Natural killer cell (primary cell): ENCODE measurements at regions not wholly inside any gene's neighbourhood (a gene's known extent, or its start where the extent isn't known, plus 50 kb on each side); places are given as distances from the start of the nearest gene placed in this dataset.

ENCODE experiments used
- ATAC-seq, 3 donors: fragments of 150-1000 bp in 2 of 3; fragments of 200-7000 bp in 1 of 3; cut with Tn5 transposase; 1 replicate in 1 of 3; 2 replicates in 2 of 3; pipeline ENCODE4 v1.10.0; 2021; ENCODE audit warnings: mild to moderate bottlenecking in 2 of 3, moderate library complexity in 2 of 3
- DNase-seq, 2 donors: peaks; one replicate each; pipeline versions ENCODE4 v3.0.0 to v3.0.0-alpha.2; 2013 to 2021; ENCODE audit warnings: mixed read lengths in 1 of 2
- H3K27ac ChIP-seq: one replicate; pipeline ENCODE4 v1.5.1; 2013; ENCODE audit warnings: mild to moderate bottlenecking, low read length
- H3K27me3 ChIP-seq: one replicate; pipeline ENCODE4 v1.6.1; 2013; ENCODE audit warnings: low read length; ENCODE audit not compliant: control insufficient read depth, insufficient read depth
- H3K36me3 ChIP-seq: one replicate; pipeline ENCODE4 v1.6.1; 2013; ENCODE audit warnings: low read length; ENCODE audit not compliant: control insufficient read depth, insufficient read depth
- H3K4me1 ChIP-seq: one replicate; pipeline ENCODE4 v1.6.1; 2013; ENCODE audit warnings: low read length; ENCODE audit not compliant: control insufficient read depth, insufficient read depth
- H3K4me3 ChIP-seq: one replicate; pipeline ENCODE4 v1.5.1; 2013; ENCODE audit warnings: low read length
- H3K9me3 ChIP-seq: one replicate; pipeline ENCODE4 v1.6.1; 2013; ENCODE audit warnings: low read length; ENCODE audit not compliant: control insufficient read depth, insufficient read depth
- H3K27ac Mint-ChIP-seq, 2 donors: one replicate each; pipeline ENCODE4 v1.8.0; 2022; ENCODE audit warnings: mild to moderate bottlenecking in 2 of 2, mixed read lengths in 2 of 2, moderate library complexity in 1 of 2
- H3K27me3 Mint-ChIP-seq, 2 donors: one replicate each; pipeline ENCODE4 v1.8.0; 2022; ENCODE audit warnings: low read depth in 2 of 2, mixed read lengths in 2 of 2
- H3K36me3 Mint-ChIP-seq: one replicate; pipeline ENCODE4 v1.8.0; 2022; ENCODE audit warnings: mixed read lengths
- H3K4me1 Mint-ChIP-seq, 2 donors: one replicate each; pipeline ENCODE4 v1.8.0; 2022; ENCODE audit warnings: mixed read lengths in 2 of 2
- H3K4me3 Mint-ChIP-seq: one replicate; pipeline ENCODE4 v1.8.0; 2022; ENCODE audit warnings: mild to moderate bottlenecking, moderate library complexity, mixed read lengths
- H3K9me3 Mint-ChIP-seq, 2 donors: one replicate each; pipeline ENCODE4 v1.8.0; 2022; ENCODE audit warnings: mixed read lengths in 2 of 2
- WGBS: methylation state at CpG from one replicate; pipeline ENCODE4 v1.1.7; 2013; ENCODE audit warnings: missing lambda C conversion rate; ENCODE audit not compliant: insufficient coverage; 5-methylcytosine and 5-hydroxymethylcytosine counted together
- intact Hi-C: fragments of 100-400 bp; cut with micrococcal nuclease; formaldehyde crosslinking; loops from one replicate; pipeline ENCODE4 v1.14.2; 2022
- TF ChIP-seq, protein P1 (sequence below): fragments of 200-600 bp; IDR thresholded peaks from one replicate; pipeline ENCODE4 v1.8.0; 2022; ENCODE audit warnings: antibody characterized with exemption

DNA sequence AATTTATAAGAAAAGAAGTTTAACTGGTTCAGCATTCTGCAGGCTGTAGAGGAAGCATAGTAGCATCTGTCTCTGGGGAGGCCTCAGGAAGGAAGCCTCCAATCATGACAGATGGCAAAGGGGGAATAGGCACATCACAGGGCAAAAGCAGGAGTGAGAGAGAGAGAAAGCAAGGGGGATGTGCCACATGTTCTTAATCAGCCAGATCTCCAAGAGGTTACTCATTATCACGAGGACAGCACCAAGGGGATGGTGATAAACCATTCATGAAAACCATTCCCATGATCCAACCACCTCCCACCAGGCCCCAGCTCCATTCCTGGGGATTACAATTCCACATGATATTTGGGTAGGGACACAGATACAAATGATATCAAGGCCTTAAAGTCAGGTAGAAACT lies 217.5 kb upstream of the TCF21 start:
- Histone ChIP-seq H3K4me1 (no peaks in the 10 kb centered on the region), H3K9me3 (no peaks in the 10 kb centered on the region), H3K27me3 (no peaks in the 10 kb centered on the region), H3K36me3 (no peaks in the 10 kb centered on the region), H3K4me3 (no peak overlapping the region), H3K27ac (no peak overlapping the region)
- no peak overlapping the region for H3K4me3 Mint-ChIP-seq
- H3K36me3 Mint-ChIP-seq: no peaks in the 10 kb centered on the region
- no peak for DNase-seq
- H3K27ac Mint-ChIP-seq: no peak overlapping the region
- H3K27me3 Mint-ChIP-seq: no peaks in the 10 kb centered on the region
- no CpG with 5 or more reads among the region's 1 CpG for WGBS
- intact Hi-C loops: no loop called here
- peaks cover 5 to 6% of the 10 kb centered on the region in 2 donors for H3K9me3 Mint-ChIP-seq
- H3K4me1 Mint-ChIP-seq: no peaks in the 10 kb centered on the region
- ATAC-seq: no peak
- TF ChIP-seq, protein P1, sequence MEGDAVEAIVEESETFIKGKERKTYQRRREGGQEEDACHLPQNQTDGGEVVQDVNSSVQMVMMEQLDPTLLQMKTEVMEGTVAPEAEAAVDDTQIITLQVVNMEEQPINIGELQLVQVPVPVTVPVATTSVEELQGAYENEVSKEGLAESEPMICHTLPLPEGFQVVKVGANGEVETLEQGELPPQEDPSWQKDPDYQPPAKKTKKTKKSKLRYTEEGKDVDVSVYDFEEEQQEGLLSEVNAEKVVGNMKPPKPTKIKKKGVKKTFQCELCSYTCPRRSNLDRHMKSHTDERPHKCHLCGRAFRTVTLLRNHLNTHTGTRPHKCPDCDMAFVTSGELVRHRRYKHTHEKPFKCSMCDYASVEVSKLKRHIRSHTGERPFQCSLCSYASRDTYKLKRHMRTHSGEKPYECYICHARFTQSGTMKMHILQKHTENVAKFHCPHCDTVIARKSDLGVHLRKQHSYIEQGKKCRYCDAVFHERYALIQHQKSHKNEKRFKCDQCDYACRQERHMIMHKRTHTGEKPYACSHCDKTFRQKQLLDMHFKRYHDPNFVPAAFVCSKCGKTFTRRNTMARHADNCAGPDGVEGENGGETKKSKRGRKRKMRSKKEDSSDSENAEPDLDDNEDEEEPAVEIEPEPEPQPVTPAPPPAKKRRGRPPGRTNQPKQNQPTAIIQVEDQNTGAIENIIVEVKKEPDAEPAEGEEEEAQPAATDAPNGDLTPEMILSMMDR: no peak

DNA sequence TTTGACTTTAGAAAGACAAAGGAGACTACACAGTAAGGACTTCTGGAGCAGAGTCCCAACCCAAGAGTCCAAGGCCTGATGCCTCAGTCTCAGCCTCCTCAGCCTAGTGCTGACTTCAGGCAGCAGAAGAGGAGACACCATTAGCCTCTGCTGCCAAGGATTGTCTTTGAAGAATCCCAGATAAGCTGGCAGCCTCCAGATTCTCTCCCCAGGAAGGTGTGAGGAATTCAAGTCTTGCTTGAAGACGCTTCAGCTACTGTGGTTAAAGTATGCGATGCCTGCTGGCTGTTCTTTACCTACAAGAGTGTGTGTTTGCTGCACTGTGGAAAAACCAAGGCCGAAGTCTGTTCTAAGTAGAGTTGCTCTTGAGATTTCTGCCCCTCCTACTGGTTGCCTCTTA lies 215.9 kb upstream of the TCF21 start:
- DNase-seq (no peak), ATAC-seq (no peak)
- Mint-ChIP-seq H3K27me3 (no peaks in the 10 kb centered on the region), H3K9me3 (peaks cover 4 to 5% of the 10 kb centered on the region in 2 donors), H3K27ac (no peak overlapping the region), H3K4me3 (no peak overlapping the region), H3K36me3 (no peaks in the 10 kb centered on the region), H3K4me1 (no peaks in the 10 kb centered on the region)
- Histone ChIP-seq H3K4me1 (no peaks in the 10 kb centered on the region), H3K4me3 (no peak overlapping the region), H3K36me3 (no peaks in the 10 kb centered on the region), H3K27ac (no peak overlapping the region), H3K27me3 (no peaks in the 10 kb centered on the region), H3K9me3 (no peaks in the 10 kb centered on the region)
- TF ChIP-seq, protein P1: no peak
- WGBS: 83% methylated on average over 3 of the region's 3 CpGs
- intact Hi-C loops: no loop called here

DNA sequence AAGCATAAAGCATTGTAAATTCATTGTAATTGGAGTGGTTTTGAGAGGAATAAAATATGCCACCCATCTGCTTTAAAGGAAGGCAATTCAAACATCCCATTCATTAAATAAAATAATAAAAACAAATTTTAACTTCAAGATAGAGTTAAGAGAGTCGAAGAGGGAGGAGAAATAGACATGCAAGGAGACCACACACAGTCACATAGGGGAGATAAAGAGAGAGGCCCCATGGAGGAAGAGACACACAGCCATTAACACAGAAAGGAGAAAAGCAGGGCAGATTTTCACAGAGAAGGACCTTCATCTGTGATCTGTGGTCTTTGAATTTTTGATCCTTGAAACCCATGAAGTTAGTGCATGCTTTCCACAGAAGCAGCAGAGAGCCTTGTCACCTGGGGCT lies 214.3 kb upstream of the TCF21 start:
- Mint-ChIP-seq H3K27ac (no peak overlapping the region), H3K4me1 (no peaks in the 10 kb centered on the region), H3K27me3 (no peaks in the 10 kb centered on the region), H3K9me3 (peaks cover 4 to 5% of the 10 kb centered on the region in 2 donors), H3K36me3 (no peaks in the 10 kb centered on the region), H3K4me3 (no peak overlapping the region)
- Histone ChIP-seq H3K4me1 (no peaks in the 10 kb centered on the region), H3K36me3 (no peaks in the 10 kb centered on the region), H3K27ac (no peak overlapping the region), H3K4me3 (no peak overlapping the region), H3K27me3 (no peaks in the 10 kb centered on the region), H3K9me3 (no peaks in the 10 kb centered on the region)
- intact Hi-C loops: no loop called here
- DNase-seq (no peak), ATAC-seq (no peak)
- WGBS: 57% methylated on average over 1 of the region's 1 CpG
- TF ChIP-seq, protein P1: no peak

DNA sequence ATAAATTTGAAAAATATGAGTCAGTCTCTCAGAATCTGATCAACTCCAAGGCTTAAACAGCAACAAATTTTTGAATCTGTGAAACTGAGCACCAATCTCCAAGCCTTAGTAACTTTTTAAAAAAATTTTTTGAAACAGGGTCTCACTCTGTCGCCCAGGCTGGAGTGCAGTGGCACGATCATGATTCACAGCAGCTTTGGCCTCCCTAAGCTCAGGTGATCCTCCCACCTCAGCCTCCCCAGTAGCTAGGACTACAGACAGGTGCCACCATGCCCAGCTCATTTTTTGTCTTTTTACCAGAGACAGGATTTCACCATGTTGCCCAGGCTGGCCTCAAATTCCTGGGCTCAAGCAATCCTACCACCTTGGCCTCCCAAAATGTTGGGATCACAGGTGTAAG lies 207.9 kb upstream of the TCF21 start:
- Mint-ChIP-seq H3K27ac (no peak overlapping the region), H3K27me3 (peaks cover 0 to 2% of the 10 kb centered on the region in 2 donors), H3K9me3 (peaks cover 2 to 3% of the 10 kb centered on the region in 2 donors), H3K4me3 (no peak overlapping the region), H3K4me1 (no peaks in the 10 kb centered on the region), H3K36me3 (no peaks in the 10 kb centered on the region)
- Histone ChIP-seq H3K27ac (no peak overlapping the region), H3K4me1 (no peaks in the 10 kb centered on the region), H3K9me3 (no peaks in the 10 kb centered on the region), H3K36me3 (no peaks in the 10 kb centered on the region), H3K27me3 (no peaks in the 10 kb centered on the region), H3K4me3 (no peak overlapping the region)
- intact Hi-C loops: no loop called here
- ATAC-seq (no peak), DNase-seq (no peak)
- WGBS: 76% methylated on average over 2 of the region's 2 CpGs
- TF ChIP-seq, protein P1: no peak
